Liver (tissue), 8 donors: ENCODE measurements at regions not wholly inside any gene's neighbourhood (a gene's known extent, or its start where the extent isn't known, plus 50 kb on each side); places are given as distances from the start of the nearest gene placed in this dataset.

Experiments
- DNase-seq: peaks from one replicate; pipeline ENCODE4 v3.0.0-alpha.2; 2017; ENCODE audit warnings: low spot score
- H3K27ac ChIP-seq, 2 donors: one replicate each; pipeline ENCODE4 v1.7.0; 2013; ENCODE audit warnings: inconsistent platforms in 2 of 2, low read length in 2 of 2, control low read depth in 1 of 2, low read depth in 1 of 2, mild to moderate bottlenecking in 1 of 2
- H3K27me3 ChIP-seq, 4 donors: one replicate each; pipeline versions ENCODE4 v1.6.1 to v1.7.0; 2013; ENCODE audit warnings: low read length in 3 of 4, inconsistent platforms in 1 of 4, mild to moderate bottlenecking in 1 of 4, moderate library complexity in 1 of 4; ENCODE audit not compliant: control insufficient read depth in 4 of 4, insufficient read depth in 4 of 4
- H3K36me3 ChIP-seq, 4 donors: one replicate each; pipeline versions ENCODE4 v1.6.1 to v1.7.0; 2013; ENCODE audit warnings: low read length in 3 of 4, mild to moderate bottlenecking in 3 of 4, low read depth in 1 of 4, moderate library complexity in 1 of 4; ENCODE audit not compliant: control insufficient read depth in 4 of 4, insufficient read depth in 3 of 4
- H3K4me1 ChIP-seq, 4 donors: one replicate each; pipeline versions ENCODE4 v1.6.1 to v1.7.0; 2013; ENCODE audit warnings: low read length in 3 of 4, mild to moderate bottlenecking in 3 of 4, moderate library complexity in 1 of 4; ENCODE audit not compliant: control insufficient read depth in 4 of 4, insufficient read depth in 4 of 4
- H3K4me3 ChIP-seq, 3 donors: one replicate each; pipeline versions ENCODE4 v1.6.1 to v1.7.0; 2013; ENCODE audit warnings: low read length in 3 of 3, control low read depth in 1 of 3, low read depth in 1 of 3, mild to moderate bottlenecking in 1 of 3
- H3K9ac ChIP-seq, 2 donors: one replicate each; pipeline ENCODE4 v1.7.0; 2013; ENCODE audit warnings: low read length in 2 of 2, mild to moderate bottlenecking in 2 of 2, moderate library complexity in 2 of 2, control low read depth in 1 of 2, low read depth in 1 of 2
- H3K9me3 ChIP-seq, 4 donors: one replicate each; pipeline versions ENCODE4 v1.6.1 to v1.7.0; 2013; ENCODE audit warnings: low read length in 3 of 4; ENCODE audit not compliant: control insufficient read depth in 4 of 4
- ATF3 ChIP-seq: IDR thresholded peaks from 2 replicates; pipeline ENCODE4 v1.6.1; 2016; ENCODE audit warnings: antibody characterized with exemption
- CTCF ChIP-seq: fragments of 150-350 bp; IDR thresholded peaks from 2 replicates; pipeline ENCODE4 v1.5.1; 2017; ENCODE audit warnings: improper control_type of control experiment, low read depth, low read length; ENCODE audit not compliant: missing input control
- EGR1 ChIP-seq, 2 donors: IDR thresholded peaks; 2 replicates each; pipeline ENCODE4 v1.6.1; 2016 to 2018; ENCODE audit warnings: antibody characterized with exemption in 2 of 2, low read depth in 2 of 2
- FOXA1 ChIP-seq: IDR thresholded peaks from 2 replicates; pipeline ENCODE4 v1.6.1; 2016; ENCODE audit warnings: antibody characterized with exemption
- FOXA2 ChIP-seq: IDR thresholded peaks from 2 replicates; pipeline ENCODE4 v1.6.1; 2016; ENCODE audit warnings: antibody characterized with exemption
- GABPA ChIP-seq, 2 donors: IDR thresholded peaks in 1 of 2; conservative IDR thresholded peaks in 1 of 2; 2 replicates each; pipeline ENCODE4 v1.6.1; 2016; ENCODE audit warnings: antibody characterized with exemption in 2 of 2, mild to moderate bottlenecking in 1 of 2, moderate library complexity in 1 of 2
- HNF4A ChIP-seq, 2 donors: conservative IDR thresholded peaks; 2 replicates each; pipeline ENCODE4 v1.6.1; 2016; ENCODE audit warnings: antibody characterized with exemption in 2 of 2, mild to moderate bottlenecking in 2 of 2
- JUND ChIP-seq, 2 donors: IDR thresholded peaks; 2 replicates each; pipeline ENCODE4 v1.6.1; 2016; ENCODE audit warnings: antibody characterized with exemption in 2 of 2
- NR2F2 ChIP-seq: IDR thresholded peaks from 2 replicates; pipeline ENCODE4 v1.6.1; 2016; ENCODE audit warnings: antibody characterized with exemption
- REST ChIP-seq: IDR thresholded peaks from 2 replicates; pipeline ENCODE4 v1.6.1; 2016; ENCODE audit warnings: antibody characterized with exemption, mild to moderate bottlenecking
- RXRA ChIP-seq, 2 donors: IDR thresholded peaks; 2 replicates each; pipeline ENCODE4 v1.6.1; 2017 to 2018; ENCODE audit warnings: antibody characterized with exemption in 2 of 2, mild to moderate bottlenecking in 1 of 2
- SP1 ChIP-seq: IDR thresholded peaks from 2 replicates; pipeline ENCODE4 v1.6.1; 2018; ENCODE audit warnings: antibody characterized with exemption, mild to moderate bottlenecking
- TAF1 ChIP-seq: conservative IDR thresholded peaks from 2 replicates; pipeline ENCODE4 v1.6.1; 2016; ENCODE audit warnings: antibody characterized with exemption, mild to moderate bottlenecking
- YY1 ChIP-seq: IDR thresholded peaks from 2 replicates; pipeline ENCODE4 v1.6.1; 2016; ENCODE audit warnings: antibody characterized with exemption, mild to moderate bottlenecking
- WGBS: extraction: QIAGEN DNeasy Blood & Tissue Kit; methylation state at CpG from one replicate; pipeline ENCODE4 v1.1.7; 2013; 5-methylcytosine and 5-hydroxymethylcytosine counted together
- TF ChIP-seq, protein P1 (sequence below): IDR thresholded peaks from 2 replicates; pipeline ENCODE4 v1.6.1; 2016; ENCODE audit warnings: antibody characterized with exemption
- TF ChIP-seq, protein P2 (sequence below): IDR thresholded peaks from 2 replicates; pipeline ENCODE4 v1.6.1; 2016; ENCODE audit warnings: antibody characterized with exemption
- donor health status: healthy.
- donor health status: healthy.
- donor health status: healthy.
- donor health status: healthy.
- donor health status: healthy.

DNA sequence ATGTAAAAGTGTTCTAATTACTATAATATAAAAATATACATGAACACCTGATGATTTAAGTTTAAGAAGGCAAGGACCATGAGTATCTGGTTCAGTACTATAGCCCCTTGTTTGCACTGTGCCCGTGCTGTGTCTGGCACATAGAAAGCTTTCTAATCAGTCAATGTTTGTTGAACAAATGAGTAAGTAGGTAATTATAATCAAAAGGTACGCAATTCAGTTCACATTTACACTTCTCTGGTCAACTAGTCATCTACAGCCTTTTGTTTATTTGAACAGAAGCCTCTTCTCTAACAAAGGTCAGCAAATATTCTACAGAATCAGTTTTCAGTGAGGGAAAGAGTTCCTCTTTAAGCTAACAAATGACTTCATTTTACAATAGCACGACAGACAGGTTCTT is 523.3 kb downstream of the SMARCA1 start:
- no peak overlapping the region for H3K9ac ChIP-seq
- 29% methylated on average over 3 of the region's 3 CpGs for WGBS

More for the DNA sequence above, 523.3 kb downstream of the SMARCA1 start:
- DNase-seq = no peak
- no peak overlapping the region for H3K4me3 ChIP-seq
- H3K27me3 ChIP-seq = no peaks in the 10 kb centered on the region
- H3K9me3 ChIP-seq = peaks cover 0 to 4% (median 0%) of the 10 kb centered on the region in 4 donors
- H3K4me1 ChIP-seq = no peaks in the 10 kb centered on the region
- H3K36me3 ChIP-seq = no peaks in the 10 kb centered on the region
- H3K27ac ChIP-seq = no peak overlapping the region
- no peak for TF ChIP-seq REST
- TF ChIP-seq FOXA2 = no peak
- TF ChIP-seq, protein P1, sequence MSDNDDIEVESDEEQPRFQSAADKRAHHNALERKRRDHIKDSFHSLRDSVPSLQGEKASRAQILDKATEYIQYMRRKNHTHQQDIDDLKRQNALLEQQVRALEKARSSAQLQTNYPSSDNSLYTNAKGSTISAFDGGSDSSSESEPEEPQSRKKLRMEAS = no peak
- TF ChIP-seq NR2F2 = no peak
- TF ChIP-seq ATF3 = no peak
- no peak for TF ChIP-seq YY1
- no peak for TF ChIP-seq SP1
- no peak for TF ChIP-seq RXRA (IDR thresholded peaks at IDR 0.05)
- TF ChIP-seq FOXA1 = no peak
- TF ChIP-seq CTCF = no peak
- TF ChIP-seq HNF4A (conservative IDR thresholded peaks at IDR 0.05) = no peak
- no peak for TF ChIP-seq JUND (IDR thresholded peaks at IDR 0.05)
- no peak for TF ChIP-seq TAF1
- TF ChIP-seq, protein P2, sequence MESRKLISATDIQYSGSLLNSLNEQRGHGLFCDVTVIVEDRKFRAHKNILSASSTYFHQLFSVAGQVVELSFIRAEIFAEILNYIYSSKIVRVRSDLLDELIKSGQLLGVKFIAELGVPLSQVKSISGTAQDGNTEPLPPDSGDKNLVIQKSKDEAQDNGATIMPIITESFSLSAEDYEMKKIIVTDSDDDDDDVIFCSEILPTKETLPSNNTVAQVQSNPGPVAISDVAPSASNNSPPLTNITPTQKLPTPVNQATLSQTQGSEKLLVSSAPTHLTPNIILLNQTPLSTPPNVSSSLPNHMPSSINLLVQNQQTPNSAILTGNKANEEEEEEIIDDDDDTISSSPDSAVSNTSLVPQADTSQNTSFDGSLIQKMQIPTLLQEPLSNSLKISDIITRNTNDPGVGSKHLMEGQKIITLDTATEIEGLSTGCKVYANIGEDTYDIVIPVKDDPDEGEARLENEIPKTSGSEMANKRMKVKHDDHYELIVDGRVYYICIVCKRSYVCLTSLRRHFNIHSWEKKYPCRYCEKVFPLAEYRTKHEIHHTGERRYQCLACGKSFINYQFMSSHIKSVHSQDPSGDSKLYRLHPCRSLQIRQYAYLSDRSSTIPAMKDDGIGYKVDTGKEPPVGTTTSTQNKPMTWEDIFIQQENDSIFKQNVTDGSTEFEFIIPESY = no peak
- no peak for TF ChIP-seq EGR1 (IDR thresholded peaks at IDR 0.05; ENCODE audit: low read depth in 2 of 2)
- TF ChIP-seq GABPA (IDR thresholded peaks at IDR 0.05 in 1 of 2, conservative IDR thresholded peaks at IDR 0.05 in 1 of 2) = no peak
